ENCODE measurements at regions not wholly inside any gene's neighbourhood (a gene's known extent, or its start where the extent isn't known, plus 50 kb on each side); places are given as distances from the start of the nearest gene placed in this dataset.

- TF ChIP-seq CTCF (IDR thresholded peaks at IDR 0.05) (no peak), EZH2 (IDR thresholded peaks at IDR 0.05; ENCODE audit: borderline replicate concordance, insufficient read depth, low read depth, low read length, poor library complexity, severe bottlenecking) (no peak)
Measured at GRCh38 chr1:75010547-75010946, 123.6 kb upstream of the LHX8 start.

Measured in B cell (primary cell).